ENCODE measurements at regions not wholly inside any gene's neighbourhood (a gene's known extent, or its start where the extent isn't known, plus 50 kb on each side); places are given as distances from the start of the nearest gene placed in this dataset.

DNA sequence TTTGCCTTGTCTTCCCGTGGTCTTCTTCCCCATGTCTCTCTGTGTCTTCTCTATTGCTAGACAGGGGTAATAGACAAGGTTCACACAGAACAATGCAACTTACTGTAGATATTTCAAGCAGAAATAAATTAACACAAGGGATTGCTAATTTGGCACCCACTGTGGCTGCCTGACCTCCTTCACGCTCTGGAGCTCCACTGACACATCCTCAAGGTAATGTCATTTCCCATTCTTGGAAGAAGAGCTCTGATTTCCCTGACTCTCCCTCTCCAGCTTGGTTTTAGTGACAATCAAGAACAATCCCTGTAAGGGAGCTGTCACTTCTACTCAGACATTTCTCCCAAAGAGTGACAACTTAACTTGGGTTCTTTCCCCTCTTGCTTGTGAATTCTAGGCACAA lies 105.4 kb upstream of the NAP1L1 start:
- TF ChIP-seq, protein P1, sequence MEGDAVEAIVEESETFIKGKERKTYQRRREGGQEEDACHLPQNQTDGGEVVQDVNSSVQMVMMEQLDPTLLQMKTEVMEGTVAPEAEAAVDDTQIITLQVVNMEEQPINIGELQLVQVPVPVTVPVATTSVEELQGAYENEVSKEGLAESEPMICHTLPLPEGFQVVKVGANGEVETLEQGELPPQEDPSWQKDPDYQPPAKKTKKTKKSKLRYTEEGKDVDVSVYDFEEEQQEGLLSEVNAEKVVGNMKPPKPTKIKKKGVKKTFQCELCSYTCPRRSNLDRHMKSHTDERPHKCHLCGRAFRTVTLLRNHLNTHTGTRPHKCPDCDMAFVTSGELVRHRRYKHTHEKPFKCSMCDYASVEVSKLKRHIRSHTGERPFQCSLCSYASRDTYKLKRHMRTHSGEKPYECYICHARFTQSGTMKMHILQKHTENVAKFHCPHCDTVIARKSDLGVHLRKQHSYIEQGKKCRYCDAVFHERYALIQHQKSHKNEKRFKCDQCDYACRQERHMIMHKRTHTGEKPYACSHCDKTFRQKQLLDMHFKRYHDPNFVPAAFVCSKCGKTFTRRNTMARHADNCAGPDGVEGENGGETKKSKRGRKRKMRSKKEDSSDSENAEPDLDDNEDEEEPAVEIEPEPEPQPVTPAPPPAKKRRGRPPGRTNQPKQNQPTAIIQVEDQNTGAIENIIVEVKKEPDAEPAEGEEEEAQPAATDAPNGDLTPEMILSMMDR (IDR thresholded peaks at IDR 0.05): no peak
- no peak for TF ChIP-seq POLR2AphosphoS5 (IDR thresholded peaks at IDR 0.05)
- no peak for TF ChIP-seq POLR2A (IDR thresholded peaks at IDR 0.05)
